GM21390 (cell line): ENCODE measurements at regions not wholly inside any gene's neighbourhood (a gene's known extent, or its start where the extent isn't known, plus 50 kb on each side); places are given as distances from the start of the nearest gene placed in this dataset.

Source experiments
- ATAC-seq: cut with Tn5 transposase; IDR thresholded peaks from one replicate; pipeline ENCODE4 v1.9.1; 2021; ENCODE audit not compliant: unreplicated experiment

DNA sequence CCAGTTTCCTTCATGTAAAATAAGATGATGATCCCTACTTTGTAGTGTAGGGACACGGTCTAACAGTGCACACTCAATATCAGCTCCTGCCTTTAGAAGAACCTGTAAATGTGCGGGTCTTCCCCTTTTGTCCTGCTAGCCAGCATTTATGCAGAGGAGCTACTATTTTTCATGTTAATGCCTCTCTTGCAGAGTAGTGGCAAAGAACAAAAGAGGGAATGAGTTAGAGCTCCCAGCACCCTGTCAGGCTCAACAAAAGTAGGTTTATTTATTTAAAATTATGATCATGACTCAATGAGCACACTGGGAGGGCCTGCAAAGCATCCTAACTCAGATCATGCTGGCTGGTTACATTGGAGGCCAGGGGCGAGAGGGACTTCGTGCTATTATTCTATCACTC lies 414.5 kb upstream of the COBL start:
- no peak for ATAC-seq

DNA sequence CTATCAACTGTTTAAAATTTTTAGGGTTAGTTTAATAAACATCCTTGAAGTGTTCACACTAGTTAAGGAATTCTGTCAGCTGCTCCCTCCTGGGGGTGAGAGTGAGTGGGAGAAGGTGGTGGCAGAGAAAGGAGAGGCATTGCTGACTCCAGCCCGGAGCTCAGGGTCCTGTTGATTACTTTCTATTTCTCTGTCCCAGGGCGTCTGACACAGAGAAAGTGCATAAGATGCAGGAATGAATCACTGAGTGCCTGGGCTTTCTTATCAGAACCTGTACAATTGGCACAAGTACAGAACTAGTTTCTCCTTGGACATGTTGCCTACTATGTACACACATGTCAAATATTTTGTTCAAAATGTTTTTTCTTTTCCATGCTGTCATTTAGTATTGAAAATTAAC lies 410.8 kb upstream of the COBL start:
- ATAC-seq: no peak

GRCh38 chr7:51706851-51707250 lies 390.2 kb upstream of the COBL start:
- no peak for ATAC-seq

GRCh38 chr7:51705701-51706100 lies 389.1 kb upstream of the COBL start:
- no peak for ATAC-seq

DNA sequence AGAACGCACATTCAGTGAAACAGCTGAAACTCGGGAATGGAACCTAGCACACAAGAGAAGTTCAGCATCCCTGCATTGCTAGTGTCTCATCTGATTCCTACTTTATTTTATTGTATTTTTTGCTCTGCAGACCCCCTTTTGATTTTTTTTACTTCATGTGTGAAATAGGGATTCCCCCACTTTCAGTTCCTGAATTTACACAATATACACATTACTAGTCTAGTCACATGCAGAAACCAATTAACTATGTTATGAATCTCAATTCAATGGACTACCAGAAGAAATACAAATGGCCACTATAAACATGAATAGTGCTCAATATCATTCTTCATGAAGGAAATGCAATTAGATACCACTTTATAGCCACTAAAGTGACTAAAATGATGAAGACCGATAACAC lies 386.1 kb upstream of the COBL start:
- ATAC-seq: no peak

DNA sequence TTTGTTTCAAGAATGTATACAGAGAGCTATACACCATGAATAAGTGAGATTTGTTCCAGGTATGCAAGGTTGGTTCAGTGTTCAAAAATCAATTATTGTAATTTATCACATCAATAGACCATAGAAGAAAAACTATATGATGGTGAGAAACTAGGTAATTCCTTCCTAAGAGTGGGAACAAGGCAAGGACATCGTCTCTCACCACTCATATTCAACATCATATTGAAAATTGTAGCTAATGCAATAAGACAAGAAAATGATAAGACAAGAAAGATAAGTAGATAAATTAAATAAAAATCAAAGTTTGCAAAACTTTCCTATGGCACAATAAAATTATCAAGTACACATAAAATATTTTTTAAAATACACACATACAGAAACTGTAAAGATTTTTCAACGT lies 385.3 kb upstream of the COBL start:
- ATAC-seq: no peak

GRCh38 chr7:51700593-51701215 lies 384.1 kb upstream of the COBL start:
- no peak for ATAC-seq

DNA sequence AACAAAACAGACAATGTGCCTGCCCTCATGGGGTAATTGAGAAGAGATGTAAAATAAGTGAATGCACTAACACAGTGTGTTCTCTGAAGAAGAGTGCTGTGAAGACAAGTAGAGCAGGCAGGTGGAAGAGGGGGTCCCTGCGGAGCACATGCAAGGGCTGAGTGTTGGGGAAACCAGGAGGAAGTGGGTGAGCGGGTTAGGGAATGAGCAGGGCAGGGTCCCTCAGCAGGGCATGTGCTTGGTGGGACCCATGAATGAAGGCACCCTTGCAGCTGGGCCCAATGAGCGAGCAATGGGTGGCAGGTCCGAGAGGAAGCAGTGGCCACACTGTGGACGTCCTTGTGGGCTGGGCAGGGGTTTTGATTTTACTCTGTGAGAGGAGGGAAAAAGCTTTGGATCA lies 376.6 kb upstream of the COBL start:
- no peak for ATAC-seq

- ATAC-seq: no peak
These were observed 372.9 kb upstream of the COBL start for GRCh38 chr7:51689547-51689946.

GRCh38 chr7:51685794-51686193 lies 369.2 kb upstream of the COBL start:
- no peak for ATAC-seq

DNA sequence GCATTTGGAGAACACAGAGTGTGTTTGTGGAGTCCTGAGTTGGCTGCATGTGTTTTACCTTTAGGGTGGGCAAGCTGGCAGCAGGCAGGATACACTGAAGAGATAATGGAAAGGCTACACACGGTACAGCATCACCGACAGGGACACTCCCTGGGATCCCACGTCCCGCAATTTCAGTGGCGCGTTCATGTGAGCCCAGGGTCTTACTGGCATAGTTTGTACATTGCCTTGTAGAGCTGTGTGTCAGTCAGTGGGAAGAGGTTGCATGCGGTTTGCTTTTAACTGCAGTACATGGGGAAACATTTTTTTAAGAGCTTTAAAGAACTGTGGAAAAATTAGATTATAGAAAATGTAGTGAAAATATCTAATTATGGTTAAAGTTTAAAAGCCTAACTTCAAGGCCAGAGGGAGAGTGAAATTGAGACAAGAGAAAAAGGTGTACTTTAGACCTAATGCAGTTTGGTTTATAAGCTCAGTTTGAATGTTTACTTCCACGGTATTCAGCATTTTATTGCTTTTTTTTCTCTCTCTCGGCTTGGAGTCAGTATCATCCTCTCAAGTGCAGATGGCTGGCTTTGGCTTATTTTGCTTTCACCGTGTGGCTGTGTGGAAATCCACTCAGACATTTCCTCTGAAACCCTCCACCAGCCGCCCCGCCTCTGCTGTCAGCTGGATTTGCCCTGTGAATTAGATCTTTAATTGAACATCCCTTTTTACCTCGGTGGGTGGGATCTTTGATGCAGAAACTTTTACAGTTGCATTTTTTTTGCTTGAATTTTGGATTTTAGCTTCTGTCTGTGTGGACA lies 364.2 kb upstream of the COBL start:
- ATAC-seq: no peak

GRCh38 chr7:51679358-51679757 lies 362.7 kb upstream of the COBL start:
- ATAC-seq: no peak

DNA sequence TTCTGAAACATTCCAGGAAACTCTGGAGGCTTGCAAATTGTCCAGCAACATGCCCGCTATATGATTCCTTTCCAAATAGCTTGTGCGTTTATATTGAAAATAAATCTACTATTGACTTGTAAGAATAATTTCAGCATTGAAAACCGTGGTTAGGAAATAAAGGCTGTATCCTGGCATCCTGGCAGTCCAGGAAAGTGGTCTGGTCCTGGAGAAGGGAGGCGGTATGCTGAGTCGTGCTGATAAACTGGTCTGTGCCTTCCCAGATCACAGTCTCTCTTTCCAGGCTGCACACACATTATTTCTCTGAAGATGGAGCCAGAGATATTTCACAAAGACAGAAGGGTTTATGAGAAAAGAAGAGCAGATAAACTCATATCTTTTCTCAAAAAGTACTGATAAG lies 350.1 kb upstream of the COBL start:
- ATAC-seq: no peak

DNA sequence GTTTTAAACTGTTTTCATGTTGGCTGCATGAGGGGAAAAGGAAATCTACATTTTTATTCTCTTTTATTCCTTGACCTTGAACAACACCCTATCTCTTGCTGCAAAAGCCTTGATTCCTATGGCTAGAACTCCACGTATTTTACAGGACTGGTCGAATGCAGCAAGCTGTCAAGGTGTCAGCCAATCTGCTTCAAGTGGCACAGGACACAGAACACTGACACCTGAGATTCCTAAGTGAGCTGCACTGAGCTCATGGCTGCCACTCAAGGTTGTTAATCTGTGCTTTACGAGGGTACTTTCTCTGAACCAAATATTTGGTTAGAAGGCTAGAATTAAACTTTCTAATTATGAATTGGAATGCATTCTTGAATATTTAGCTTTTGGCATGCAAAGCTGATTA lies 349.7 kb upstream of the COBL start:
- ATAC-seq: no peak

DNA sequence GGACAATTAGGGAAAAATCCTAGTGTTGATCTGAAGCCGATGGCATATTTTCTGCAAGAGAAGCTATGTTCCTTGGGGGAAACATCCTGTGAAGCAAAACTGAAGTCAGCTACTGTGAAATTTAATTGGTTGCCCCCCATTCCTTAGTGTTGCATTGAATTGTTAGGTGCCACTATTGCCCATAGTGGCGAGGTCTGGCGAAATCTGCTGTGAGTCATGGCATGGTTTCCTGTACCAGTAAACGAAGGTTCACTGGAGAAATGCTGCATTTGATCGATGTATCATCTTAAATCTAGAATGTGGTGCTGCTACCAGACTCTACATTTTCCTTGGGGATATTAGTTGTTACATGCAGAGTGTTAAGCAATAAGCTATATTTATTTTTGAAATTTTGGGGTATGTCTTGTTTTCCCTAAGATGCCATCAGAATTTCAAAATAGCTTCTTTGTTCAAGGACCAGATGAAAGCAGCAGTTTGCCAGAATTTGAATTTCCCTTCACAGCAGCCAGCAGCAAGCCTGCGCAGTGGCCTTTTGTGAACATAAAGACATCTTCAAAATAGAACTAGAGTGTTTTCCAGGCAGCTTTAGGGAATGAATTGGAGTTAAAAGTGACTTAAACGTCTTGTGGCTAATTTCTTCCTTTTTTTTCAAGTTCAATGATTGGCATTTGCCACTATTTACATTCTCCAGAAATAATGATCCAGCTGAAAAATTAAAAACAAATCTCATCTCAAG lies 348.6 kb upstream of the COBL start:
- no peak for ATAC-seq

- ATAC-seq: no peak
These were observed 343.9 kb upstream of the COBL start for GRCh38 chr7:51660516-51660915.

GRCh38 chr7:51658684-51659083 lies 342.1 kb upstream of the COBL start:
- ATAC-seq: no peak

DNA sequence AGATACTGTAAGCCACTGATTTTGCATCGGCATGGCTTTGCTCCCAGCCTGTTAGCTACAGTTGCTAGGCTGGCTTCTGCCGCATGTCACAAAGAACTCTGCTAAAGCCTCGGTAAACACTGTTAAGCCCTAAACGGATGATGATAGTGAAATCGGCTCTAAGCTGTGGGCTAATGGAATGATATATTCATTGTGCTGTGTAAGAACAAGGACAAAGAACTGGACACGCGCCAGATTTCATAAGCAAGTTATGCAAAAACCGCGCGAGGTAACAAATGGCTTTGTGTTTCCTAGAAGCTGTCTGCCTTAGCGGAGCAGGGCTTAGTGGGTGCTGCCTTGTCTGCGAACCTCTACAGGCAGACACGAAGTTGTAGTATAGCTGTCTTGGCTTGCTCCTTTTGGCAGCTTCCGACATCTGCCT lies 331.3 kb upstream of the COBL start:
- no peak for ATAC-seq

DNA sequence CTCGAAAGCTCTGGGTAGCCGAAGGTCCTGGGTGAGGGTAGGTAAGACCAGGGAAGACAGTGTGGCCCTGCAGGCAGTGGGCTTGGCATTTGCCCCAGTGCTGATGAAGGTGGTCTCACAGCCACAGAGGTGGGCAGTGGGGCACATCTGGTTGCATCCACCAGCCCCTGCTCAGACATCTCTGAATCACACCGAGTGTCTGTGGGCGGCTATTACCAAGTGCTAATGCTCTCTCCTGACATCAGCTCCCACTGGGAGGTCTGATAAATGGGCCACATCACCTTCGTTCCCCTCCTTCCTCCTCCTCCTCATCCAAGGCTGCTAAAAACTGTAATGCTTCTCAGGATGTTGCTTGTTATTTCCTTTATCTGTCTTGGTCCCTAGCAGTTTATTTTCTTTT lies 330.9 kb upstream of the COBL start:
- ATAC-seq: no peak

GRCh38 chr7:51645702-51646298 lies 329.2 kb upstream of the COBL start:
- no peak for ATAC-seq

GRCh38 chr7:51645255-51645654 lies 328.6 kb upstream of the COBL start:
- no peak for ATAC-seq

- ATAC-seq: no peak
These were observed 327.6 kb upstream of the COBL start for GRCh38 chr7:51644216-51644615.
